Gastrocnemius medialis (tissue), 4 donors: ENCODE measurements at regions not wholly inside any gene's neighbourhood (a gene's known extent, or its start where the extent isn't known, plus 50 kb on each side); places are given as distances from the start of the nearest gene placed in this dataset.

Source experiments
- ATAC-seq, 2 donors: fragments of 150-250 bp; one replicate each; pipeline ENCODE4 v1.9.1; 2016
- DNase-seq, 2 donors: peaks; one replicate each; pipeline ENCODE4 v3.0.0-alpha.2; 2019
- H3K27ac ChIP-seq, 4 donors: fragments of 200-600 bp; sonication (generic); 1 replicate in 1 of 4; 2 replicates in 3 of 4; pipeline ENCODE4 v1.5.1; 2016 to 2018; ENCODE audit warnings: mild to moderate bottlenecking in 2 of 4, moderate library complexity in 1 of 4
- H3K27me3 ChIP-seq, 3 donors: fragments of 200-600 bp; sonication (generic) in 2 of 3; 1 replicate in 1 of 3; 2 replicates in 2 of 3; pipeline versions ENCODE4 v1.5.1 to v1.6.0; 2016 to 2019; ENCODE audit warnings: mild to moderate bottlenecking in 1 of 3, moderate library complexity in 1 of 3
- H3K36me3 ChIP-seq, 2 donors: fragments of 200-600 bp; sonication (generic) in 1 of 2; one replicate each; pipeline ENCODE4 v1.5.1; 2017 to 2018
- H3K4me1 ChIP-seq, 2 donors: fragments of 200-600 bp; sonication (generic) in 1 of 2; one replicate each; pipeline ENCODE4 v1.5.1; 2016 to 2017; ENCODE audit warnings: mild to moderate bottlenecking in 2 of 2
- H3K4me3 ChIP-seq, 4 donors: fragments of 200-600 bp; sonication (generic) in 3 of 4; 1 replicate in 1 of 4; 2 replicates in 3 of 4; pipeline ENCODE4 v1.5.1; 2016 to 2019; ENCODE audit warnings: mild to moderate bottlenecking in 2 of 4
- H3K9me3 ChIP-seq, 3 donors: fragments of 200-600 bp; sonication (generic) in 2 of 3; 1 replicate in 1 of 3; 2 replicates in 2 of 3; pipeline ENCODE4 v1.5.1; 2016 to 2019
- CTCF ChIP-seq, 5 experiments: fragments of 450-650 bp in 3 of 5; fragments of 200-600 bp in 2 of 5; sonication (generic) in 2 of 5; IDR thresholded peaks in 4 of 5; conservative IDR thresholded peaks in 1 of 5; 1 replicate in 4 of 5; 2 replicates in 1 of 5; pipeline ENCODE4 v1.5.1; 2016 to 2019; ENCODE audit warnings: antibody characterized with exemption in 5 of 5, mild to moderate bottlenecking in 3 of 5, moderate library complexity in 3 of 5
- POLR2A ChIP-seq, 2 donors: fragments of 450-650 bp; IDR thresholded peaks; one replicate each; pipeline ENCODE4 v1.6.1; 2017; ENCODE audit warnings: antibody characterized with exemption in 2 of 2, mild to moderate bottlenecking in 2 of 2, moderate library complexity in 2 of 2
- in situ Hi-C, 4 donors: fragments of 200-750 bp; cut with MboI; loops; one replicate each; pipeline versions ENCODE4 v1.15.0 to v1.8.0; 2017; ENCODE audit warnings: low sequenced_read_pairs in 4 of 4
- intact Hi-C: fragments of 100-400 bp; cut with DNase I; formaldehyde crosslinking; loops from one replicate; pipeline ENCODE4 v1.15.1; 2023; ENCODE audit warnings: low total_unique reads

- H3K4me3 ChIP-seq = no peak overlapping the region
- no peaks in the 10 kb centered on the region for H3K36me3 ChIP-seq
- no peaks in the 10 kb centered on the region for H3K27me3 ChIP-seq
- no peak overlapping the region for H3K27ac ChIP-seq
- H3K4me1 ChIP-seq = no peaks in the 10 kb centered on the region
- no peaks in the 10 kb centered on the region for H3K9me3 ChIP-seq
- no peak for ATAC-seq
- no peak for DNase-seq
- in situ Hi-C loops = no loop called here
- intact Hi-C loops = no loop called here
- TF ChIP-seq POLR2A (IDR thresholded peaks at IDR 0.05) (no peak), CTCF (IDR thresholded peaks at IDR 0.05 in 4 of 5, conservative IDR thresholded peaks at IDR 0.05 in 1 of 5) (no peak)
Measured at GRCh38 chr12:58026897-58027891, 85.8 kb downstream of the ATP23 start.

GRCh38 chr12:58028294-58028693 is 86.9 kb downstream of the ATP23 start:
- in situ Hi-C loops = no loop called here
- Histone ChIP-seq H3K27me3 (no peaks in the 10 kb centered on the region), H3K9me3 (no peaks in the 10 kb centered on the region), H3K4me3 (no peak overlapping the region), H3K36me3 (no peaks in the 10 kb centered on the region), H3K4me1 (no peaks in the 10 kb centered on the region), H3K27ac (no peak overlapping the region)
- no peak for DNase-seq
- TF ChIP-seq POLR2A (IDR thresholded peaks at IDR 0.05) = no peak
- no peak for TF ChIP-seq CTCF (IDR thresholded peaks at IDR 0.05 in 4 of 5, conservative IDR thresholded peaks at IDR 0.05 in 1 of 5)
- intact Hi-C loops = no loop called here
- ATAC-seq = no peak

GRCh38 chr12:58029260-58029659 is 87.9 kb downstream of the ATP23 start:
- Histone ChIP-seq H3K4me1 (no peaks in the 10 kb centered on the region), H3K27me3 (no peaks in the 10 kb centered on the region), H3K36me3 (no peaks in the 10 kb centered on the region), H3K4me3 (no peak overlapping the region), H3K27ac (no peak overlapping the region), H3K9me3 (no peaks in the 10 kb centered on the region)
- no peak for DNase-seq
- intact Hi-C loops (no loop called here), in situ Hi-C loops (no loop called here)
- ATAC-seq = no peak
- TF ChIP-seq POLR2A (IDR thresholded peaks at IDR 0.05) (no peak), CTCF (IDR thresholded peaks at IDR 0.05 in 4 of 5, conservative IDR thresholded peaks at IDR 0.05 in 1 of 5) (no peak)

- intact Hi-C loops = no loop called here
- in situ Hi-C loops = no loop called here
- Histone ChIP-seq H3K4me1 (no peaks in the 10 kb centered on the region), H3K27me3 (no peaks in the 10 kb centered on the region), H3K9me3 (peaks cover 0 to under 1% (median 0%) of the 10 kb centered on the region in 3 donors), H3K27ac (no peak overlapping the region), H3K36me3 (no peaks in the 10 kb centered on the region), H3K4me3 (no peak overlapping the region)
- TF ChIP-seq CTCF (IDR thresholded peaks at IDR 0.05 in 4 of 5, conservative IDR thresholded peaks at IDR 0.05 in 1 of 5) = no peak
- no peak for TF ChIP-seq POLR2A (IDR thresholded peaks at IDR 0.05)
- ATAC-seq (no peak), DNase-seq (no peak)
Measured at GRCh38 chr12:58030566-58031279, 89.4 kb downstream of the ATP23 start.
